ENCODE measurements at regions not wholly inside any gene's neighbourhood (a gene's known extent, or its start where the extent isn't known, plus 50 kb on each side); places are given as distances from the start of the nearest gene placed in this dataset.
"Not testable (repeated sequence)": the region's sequence is repeated elsewhere in the genome, so short reads cannot be mapped to it uniquely, and the experiment has no call there.

DNA sequence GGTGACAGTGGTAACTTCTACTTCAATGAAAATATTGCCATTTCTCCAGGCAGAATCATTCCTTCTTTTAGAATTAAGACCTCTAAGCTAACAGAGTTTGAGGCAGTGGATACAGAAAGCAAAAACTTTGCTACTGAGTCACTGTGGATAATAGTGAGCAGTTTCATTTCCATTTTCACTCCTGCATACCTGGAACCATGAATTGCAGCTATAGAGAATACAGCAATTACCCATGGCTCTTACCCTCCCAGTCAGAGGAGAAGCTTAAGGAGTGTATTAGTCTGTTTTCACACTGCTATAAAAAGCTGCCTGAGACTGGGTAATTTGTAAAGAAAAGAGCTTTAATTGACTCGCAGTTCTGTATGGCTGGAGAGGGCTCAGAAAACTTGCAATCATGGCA is 531.4 kb upstream of the CNTNAP5 start:
- no peak for DNase-seq

DNA sequence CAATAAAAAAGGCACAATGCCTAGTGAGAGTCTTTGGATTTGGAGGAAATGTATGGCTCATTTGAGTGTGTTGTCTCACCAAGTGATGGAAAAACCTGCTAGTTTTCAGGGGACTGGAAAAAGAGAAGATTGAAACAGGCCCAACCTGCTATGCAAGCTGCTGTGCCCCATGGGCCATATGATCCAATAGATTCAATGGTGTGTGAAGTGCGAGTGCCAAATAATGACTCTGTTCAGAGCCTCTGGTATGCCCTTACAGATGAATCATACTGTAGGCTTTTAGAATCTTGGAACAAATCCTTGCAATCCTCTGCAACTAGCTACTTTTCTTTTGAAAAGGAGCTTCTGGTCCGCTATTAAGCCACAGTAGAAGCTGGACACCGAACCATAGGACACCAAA is 529.8 kb upstream of the CNTNAP5 start:
- no peak for DNase-seq

DNA sequence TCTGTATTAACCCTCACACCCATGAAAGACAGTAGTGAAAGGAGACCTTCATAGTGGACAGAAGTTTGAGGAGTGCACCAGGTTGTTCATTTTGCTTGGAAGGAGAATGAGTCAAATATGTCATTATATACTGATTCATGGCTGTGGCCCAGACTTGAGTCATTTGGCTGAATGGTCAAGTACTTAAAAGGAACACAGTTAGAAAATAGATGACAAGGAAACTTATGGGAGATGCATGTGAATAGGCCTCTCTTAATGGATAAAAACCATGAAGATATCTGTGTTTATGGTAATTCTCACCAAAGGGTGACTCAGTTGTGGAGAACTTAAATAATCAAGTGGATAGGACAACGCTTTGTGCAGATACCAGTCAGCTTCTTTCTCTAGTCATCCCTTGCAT is 524.7 kb upstream of the CNTNAP5 start:
- no peak for DNase-seq

DNA sequence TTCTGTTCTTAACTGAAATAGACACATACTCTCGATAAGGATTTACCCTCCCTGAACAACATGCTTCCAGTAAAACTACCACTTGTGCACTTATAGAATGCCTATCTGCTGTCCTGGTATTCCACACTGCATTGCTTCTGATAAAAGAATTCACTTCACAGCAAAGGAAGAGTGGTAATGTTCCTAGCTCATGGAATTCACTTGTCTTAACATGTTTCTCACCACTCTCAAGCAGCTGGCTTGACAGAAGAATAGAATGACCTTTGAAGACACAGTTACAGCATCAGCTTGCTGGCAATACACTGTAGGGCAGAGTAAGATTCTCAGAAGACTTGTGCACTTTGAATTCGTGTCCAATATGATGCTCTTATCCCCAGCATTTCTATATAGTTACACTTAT is 524.1 kb upstream of the CNTNAP5 start:
- no peak for DNase-seq

DNA sequence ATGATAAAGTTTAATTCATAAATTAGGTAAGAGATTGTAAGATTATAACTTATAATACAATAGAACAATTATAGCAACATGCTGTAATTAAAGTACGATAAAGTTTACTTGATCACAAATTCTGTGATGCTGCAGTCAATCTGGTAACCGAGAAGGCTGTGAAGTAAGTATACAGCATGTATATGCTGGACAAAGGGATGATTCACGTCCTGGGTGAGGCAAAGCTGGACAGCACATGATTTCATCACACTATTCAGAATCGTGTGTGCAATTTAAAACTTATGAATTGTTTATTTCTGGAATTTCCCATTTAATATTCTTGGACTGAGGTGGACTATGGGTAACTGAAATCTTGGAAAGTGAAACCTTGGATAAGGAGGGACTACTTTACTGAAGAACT is 522.2 kb upstream of the CNTNAP5 start:
- DNase-seq: peak; percentile 3 to 6

DNA sequence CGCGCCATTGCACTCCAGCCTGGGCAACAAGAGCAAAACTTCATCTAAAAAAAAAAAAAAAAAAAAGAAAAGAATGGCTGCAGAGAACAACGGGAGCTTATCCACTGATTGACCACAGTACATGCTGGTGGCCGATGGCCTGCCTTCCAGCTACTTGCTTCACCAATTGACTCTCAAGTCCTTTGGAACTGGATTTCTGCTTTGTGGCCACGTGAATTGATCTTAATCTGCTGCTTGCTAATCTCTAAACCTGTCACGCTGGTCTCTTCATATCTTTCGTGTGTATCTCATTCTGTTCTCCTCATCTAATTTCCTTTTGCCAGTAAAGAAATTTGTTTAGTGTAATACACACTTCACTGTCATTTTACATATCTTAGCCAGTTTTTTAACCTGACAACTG is 512.5 kb upstream of the CNTNAP5 start:
- DNase-seq: no peak

DNA sequence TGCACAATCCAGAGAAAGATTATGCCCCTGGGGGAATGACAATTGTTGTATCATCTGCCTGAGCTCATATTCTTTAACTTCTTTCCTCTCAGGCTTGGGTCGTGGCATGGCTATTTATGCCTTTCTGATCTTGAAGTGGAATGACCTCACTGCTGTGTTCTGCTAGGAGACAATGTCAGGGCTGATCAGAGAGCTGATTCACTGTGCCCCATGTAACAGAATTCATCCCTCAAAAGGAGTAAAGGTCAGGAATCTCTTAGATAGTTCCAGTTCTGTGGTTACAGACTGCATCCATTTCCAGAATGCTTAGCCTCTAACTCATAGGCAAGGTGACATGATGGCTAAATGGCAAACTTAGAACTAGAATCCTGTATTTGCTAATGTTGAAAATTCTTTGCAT is 511.7 kb upstream of the CNTNAP5 start:
- DNase-seq: no peak

DNA sequence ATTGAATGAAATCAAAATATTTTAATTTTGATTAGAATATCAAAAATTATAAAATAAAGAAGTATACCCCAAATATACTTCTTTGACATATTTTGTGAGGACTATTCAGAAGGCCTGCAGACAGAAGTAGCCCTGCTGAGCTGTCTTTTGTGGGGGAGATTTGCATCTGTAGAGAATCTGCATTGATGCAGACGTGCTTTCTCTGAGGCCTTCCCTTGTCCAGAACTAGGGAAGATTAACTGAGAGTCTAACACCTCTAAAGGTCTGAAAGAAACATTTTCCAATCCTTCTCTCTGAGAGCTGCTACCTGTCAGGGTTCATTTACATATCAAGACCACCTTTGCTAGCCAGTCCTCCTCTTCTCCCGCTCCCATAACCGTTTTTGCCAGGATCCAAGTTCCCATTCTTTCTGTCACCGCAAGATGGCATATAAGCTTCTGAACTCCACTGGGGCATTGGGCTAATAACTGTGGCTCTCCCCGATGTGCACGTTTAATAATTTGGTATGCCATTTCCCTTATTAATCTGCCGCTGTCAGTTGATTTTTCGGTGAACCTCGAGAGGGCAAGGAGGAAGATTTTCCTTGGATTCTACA is 510.4 kb upstream of the CNTNAP5 start:
- DNase-seq: no peak

DNA sequence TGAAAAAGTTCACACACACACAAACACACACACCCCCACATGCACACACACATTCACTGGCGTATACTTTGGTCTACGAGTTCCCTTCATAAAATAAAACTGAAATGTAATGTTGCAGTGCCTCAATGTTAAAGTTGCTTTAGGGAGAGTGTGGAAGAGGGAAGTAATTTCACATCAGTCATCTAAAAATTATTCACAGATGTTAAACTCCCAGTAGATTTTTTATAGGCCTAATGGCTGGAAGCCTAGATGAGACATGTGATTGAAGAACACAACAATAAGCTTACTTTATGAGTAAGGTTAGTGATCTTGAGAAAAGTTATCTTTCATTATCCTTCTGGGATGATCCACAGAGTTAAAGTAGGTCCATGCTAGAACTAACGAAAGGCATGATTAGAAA is 506.7 kb upstream of the CNTNAP5 start:
- no peak for DNase-seq

DNA sequence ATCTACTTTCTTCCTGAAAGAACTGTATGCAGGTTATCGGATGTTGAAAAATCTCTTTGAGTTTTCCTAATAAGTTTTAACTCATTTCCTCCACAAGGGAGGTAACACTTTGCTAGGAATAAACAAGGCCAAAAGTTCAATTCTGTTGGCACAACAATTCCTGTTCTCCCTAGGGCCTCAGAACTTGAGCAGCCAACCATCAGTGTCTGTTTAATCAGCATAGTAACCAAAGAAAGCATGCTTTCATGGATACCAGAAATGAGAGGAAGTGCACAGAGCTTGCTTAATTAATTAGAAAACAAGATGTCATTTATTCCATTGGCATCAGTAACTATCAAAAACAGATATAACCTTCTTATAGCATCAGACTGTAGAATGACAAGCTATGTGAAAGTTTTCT is 503.2 kb upstream of the CNTNAP5 start:
- no peak for DNase-seq

DNA sequence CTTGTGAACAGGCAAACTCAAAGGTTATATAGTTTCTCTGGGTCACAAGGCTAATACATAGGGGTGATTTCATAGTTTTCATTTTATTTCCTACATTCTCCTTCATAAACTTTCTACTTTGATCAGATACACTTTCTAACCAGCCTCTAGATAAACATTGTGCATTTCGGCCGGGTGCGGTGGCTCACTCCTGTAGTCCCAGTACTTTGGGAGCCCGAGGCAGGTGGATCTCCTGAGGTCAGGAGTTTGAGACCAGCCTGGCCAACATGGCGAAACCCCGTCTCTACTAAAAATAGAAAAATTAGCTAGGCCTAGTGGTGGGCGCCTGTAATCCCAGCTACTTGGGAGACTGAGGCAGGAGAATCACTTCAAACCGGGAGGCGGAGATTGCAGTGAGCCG is 502.6 kb upstream of the CNTNAP5 start:
- not testable (repeated sequence) for DNase-seq

DNA sequence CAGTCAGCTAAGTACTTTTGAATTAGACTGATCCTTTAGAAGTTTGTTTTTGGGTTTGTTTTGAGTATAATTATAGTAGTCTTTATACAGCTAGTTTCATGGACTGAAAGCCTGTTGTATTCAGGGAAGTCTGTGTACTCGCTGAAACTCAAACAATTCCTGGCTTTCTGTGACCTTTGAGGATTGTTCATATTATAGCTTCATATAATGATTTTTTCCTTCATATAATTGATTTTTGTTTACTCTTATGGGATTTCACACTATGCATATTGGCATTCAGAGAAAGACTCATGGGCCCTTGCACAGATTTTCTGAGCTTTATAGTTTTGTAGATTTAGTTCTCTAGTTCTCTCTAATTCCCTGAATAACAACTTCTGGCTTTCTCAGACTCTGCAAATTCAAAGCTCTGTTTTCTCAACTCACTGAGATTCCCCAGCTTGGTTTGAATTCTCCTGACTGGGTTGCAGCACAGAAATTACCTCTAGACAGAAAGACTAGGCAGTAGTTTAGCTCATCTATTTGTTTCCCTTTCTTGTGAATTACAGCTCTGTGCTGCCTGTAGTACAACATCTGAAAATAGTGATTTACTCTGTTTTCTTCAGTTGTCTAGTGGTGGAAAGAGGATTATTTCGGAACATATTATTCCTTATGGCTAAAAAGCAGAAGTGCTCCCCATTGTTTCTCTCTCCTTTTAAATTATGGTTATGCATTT is 495.9 kb upstream of the CNTNAP5 start:
- no peak for DNase-seq

DNA sequence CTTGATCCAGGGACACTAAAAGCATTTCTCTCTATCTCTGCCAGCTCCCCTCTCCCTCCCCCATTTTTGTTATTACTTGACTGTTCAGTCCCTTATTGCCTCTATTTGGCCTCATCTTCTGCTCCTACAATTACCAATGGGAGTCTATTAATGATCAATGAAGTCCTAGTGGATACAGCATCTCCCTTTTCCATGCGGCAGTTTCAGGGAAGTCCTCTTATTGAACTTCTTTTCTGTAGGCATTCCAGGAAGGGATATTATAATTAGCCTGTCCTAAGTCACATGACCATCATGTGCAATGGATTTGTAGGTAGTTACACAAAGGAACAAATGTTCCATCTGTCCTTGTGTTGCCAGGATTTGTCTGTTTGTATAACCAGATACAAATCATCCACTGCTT is 495.1 kb upstream of the CNTNAP5 start:
- no peak for DNase-seq

DNA sequence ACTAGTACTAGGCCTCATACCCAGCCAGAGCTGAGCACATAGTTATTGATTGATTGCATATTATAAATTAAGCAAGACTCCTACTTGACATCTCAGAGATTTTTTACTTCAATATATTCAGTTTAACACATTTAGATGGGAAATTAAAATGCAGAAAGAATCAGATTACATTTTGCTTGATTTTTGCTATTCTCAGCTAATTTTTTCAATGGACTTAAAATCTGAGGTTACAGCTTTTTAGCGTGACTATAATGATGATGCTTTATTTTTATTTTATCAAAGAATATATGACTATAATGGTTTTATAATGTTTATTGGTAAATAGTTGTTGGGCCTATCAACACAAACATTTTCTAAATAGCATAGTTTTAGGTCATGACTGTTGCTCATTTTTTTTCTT is 493.0 kb upstream of the CNTNAP5 start:
- no peak for DNase-seq

DNA sequence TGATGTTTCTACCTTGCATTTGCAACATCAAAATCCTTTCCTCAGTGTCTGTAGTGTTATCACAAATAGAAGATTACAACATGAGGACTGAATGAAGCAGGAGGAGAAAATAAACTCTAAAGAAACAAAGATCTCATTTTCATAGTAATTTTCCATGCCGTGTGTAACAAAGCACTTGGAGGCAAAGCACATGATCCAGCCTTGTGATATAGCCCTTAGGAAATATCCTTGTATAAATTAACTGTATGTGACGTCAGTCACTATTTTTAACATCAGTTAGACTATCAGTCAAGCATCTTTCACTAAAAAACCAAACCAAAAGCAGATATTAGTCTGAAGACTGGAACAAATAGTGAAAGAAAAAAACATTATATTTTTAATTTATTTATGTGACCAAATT is 492.1 kb upstream of the CNTNAP5 start:
- no peak for DNase-seq

DNA sequence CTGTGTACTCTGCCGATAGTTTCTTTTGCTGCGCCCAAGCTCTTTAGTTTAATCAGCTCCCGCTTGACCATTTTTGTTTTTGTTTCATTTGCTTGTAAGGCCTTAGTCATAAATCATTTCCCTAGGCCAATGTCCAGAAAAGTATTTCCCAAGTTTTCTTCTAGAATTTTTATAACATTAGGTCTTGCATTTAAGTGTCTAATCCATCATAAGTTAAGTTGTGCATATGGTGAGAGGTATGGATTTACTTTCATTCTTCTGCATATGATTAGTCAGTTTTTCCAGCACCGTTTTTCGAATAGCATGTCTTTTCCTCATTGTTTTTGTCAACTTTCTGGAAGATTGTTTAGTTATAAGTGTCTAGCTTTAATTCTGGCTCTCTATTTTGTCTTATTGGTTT is 484.8 kb upstream of the CNTNAP5 start:
- no peak for DNase-seq

DNA sequence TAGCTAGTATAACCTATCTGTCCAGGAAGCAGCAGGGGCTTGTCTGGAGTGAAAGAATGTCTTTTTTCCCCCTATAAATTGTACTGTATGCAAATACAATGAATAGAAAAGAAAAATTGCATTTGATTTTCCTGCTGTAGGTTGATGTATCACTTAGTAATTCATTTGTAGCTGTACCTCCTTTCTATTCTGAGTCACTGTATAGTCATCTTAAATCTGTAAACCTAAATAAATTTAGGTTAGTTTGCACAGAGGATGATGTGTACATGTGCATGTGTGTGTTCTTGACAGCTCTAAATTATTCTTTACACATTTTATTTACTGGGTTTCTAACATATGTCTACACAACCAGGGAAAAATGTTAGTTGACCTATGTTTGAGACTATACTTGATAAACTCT is 478.7 kb upstream of the CNTNAP5 start:
- DNase-seq: no peak

DNA sequence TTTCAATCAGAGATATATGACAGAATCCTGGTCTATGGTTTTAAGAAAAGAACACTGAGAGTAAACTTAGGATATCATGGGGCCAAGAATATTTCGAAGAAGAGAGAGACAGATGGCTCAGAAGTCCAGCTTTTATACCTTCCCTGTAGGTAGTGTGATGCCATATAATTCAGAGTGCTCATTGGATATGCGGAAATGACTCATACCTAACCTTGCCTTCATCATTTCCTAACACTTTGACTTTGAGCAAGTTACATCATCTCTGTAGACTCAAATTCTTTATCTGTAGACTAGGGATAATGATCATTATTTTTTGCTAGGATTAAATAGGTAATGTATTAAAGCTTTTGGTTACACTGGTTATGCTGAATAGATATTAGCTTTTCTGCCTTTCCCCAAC is 461.6 kb upstream of the CNTNAP5 start:
- no peak for DNase-seq

DNA sequence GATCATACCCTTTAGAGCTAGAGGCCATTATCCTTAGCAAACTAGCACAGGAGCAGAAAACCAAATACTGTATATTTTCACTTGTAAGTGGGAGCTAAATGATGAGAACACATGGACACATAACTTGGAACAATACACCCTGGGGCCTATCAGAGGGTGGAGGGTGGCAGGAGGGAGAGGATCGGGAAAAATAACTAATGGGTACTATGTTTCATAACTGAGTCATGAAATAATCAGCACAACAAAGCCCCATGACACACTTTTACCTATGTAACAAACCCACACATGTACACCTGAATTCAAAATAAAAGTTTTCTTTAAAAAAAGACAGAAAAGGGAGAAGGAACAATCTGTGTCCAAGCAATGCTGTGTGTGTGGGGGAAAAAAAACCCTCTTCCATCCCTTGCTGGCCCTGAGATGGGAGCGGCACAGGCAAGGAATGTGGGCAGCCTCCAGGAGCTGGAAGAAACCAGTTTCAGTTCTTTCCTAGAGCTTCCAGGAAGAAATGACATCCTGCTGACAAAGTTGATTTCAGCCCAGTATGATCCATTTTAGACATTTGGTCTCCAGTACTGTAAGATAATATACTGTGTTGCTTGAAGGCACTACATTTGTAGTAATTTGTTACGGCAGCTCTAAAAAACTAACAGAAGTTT is 458.7 kb upstream of the CNTNAP5 start:
- no peak for DNase-seq

DNA sequence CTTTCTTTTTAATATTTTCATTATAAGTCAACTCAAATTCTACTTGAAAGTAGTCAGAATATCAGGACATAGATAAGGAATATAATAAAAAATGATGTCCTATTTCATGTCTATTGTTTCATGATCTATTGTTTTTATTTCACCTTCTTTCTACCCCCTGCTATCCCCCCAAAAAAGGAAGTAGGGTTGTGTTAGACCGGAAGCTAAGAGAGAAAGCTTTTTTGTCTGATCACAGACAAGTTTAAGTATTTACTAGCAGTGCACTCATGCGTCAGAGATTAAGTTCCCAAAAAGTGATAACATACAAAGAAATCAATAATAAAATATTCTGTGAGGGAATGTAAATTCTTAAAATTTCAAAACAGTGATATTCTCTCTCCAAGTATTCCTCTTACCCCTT is 447.1 kb upstream of the CNTNAP5 start:
- no peak for DNase-seq

DNA sequence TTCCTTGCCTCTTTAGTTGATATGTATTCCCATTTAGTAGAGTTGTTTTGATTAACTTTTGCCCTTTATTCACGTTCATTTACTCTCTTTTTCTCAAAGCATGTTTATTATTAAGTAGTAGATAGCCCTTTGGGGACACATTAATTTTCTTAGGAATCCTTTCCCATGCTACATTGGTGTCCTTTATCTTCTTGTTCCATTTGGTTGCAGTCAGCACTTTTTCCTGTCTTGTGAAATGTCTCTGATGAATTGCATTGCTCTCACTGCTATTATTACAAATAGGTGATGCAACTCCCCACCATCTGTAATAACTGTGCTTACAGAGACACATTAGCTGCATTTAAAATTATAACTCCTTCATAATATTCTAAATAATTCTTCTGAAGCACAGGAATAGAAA is 428.5 kb upstream of the CNTNAP5 start:
- DNase-seq: peak in 1 of 2 donors; percentile 3

DNA sequence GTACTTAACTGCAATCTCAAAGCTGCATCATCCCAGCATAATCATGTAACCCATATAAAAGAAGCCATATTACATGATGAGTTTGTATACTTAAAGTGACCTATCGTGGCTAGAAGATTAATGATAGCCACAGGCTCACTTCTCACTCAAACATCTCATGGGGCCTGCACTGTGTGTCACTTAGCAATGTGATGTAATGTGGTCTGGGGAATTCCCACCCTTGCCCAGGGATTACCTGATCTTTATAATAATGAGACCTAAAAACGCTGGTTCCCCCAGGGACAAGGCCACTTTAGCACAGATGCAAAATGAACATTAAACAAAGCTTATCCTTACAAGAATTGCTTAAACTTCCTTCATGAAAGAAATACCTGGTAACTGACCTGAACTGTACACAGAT is 427.1 kb upstream of the CNTNAP5 start:
- no peak for DNase-seq

DNA sequence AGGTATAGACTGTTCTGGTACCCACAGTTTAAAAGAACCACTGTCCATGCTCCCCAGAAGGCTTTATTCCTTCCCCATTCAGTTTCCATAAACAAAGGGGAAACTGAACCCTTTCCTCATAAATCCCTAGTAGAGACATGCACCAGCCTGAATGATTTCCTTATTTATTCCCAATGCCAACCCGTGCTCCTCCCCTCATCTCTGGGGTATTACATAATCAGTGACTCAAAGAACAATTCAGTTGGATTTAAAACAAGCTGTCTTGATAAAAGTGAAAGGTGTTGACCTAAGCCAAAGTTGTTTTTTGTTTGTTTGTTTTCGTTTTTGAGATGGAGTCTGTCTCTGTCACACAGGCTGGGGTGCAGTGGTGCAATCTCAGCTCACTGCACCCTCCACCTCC is 418.5 kb upstream of the CNTNAP5 start:
- no peak for DNase-seq

DNA sequence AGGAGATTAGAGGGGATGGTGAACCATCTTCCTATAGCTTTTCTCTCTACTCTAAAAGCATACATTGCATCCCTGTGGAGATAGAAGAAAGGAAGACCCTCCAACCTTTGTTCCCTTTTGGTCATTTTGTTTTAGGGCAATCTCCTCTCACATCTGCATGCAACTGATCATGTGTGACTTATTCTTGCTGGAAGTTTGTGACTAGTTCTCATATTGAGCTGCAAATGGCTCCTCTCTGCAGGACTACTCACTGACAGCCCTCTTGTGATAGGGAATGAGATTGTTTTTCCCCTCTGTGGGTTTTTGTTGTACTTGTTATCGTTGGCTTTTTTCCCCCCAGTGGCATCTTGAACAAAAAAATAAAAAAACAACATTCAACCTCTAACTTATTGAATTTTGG is 416.0 kb upstream of the CNTNAP5 start:
- no peak for DNase-seq

DNA sequence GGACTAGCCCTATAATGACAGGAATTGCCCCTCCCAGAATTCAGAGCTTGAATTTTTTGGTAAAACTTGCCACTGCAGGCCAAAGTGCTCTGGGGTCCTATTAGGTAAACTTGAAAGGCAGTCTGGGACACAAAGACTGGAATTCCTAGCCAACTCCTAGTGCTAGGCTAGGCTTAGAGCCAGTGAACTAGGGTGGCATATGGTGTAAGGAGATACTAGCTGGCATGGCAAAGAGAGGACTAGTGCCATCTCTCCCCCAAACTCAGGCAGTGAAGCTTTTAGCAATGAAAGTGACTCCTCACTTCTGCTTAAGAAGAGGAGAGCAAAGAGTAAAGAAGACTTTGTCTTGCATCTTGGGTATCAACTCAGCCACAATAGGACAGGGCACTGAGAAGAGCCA is 410.5 kb upstream of the CNTNAP5 start:
- no peak for DNase-seq

Measured in inflammatory macrophage treated with lipopolysaccharide for 1 hour (primary cell).